ENCODE measurements at regions not wholly inside any gene's neighbourhood (a gene's known extent, or its start where the extent isn't known, plus 50 kb on each side); places are given as distances from the start of the nearest gene placed in this dataset.

- TF ChIP-seq BHLHE40 (IDR thresholded peaks at IDR 0.05; ENCODE audit: borderline replicate concordance) (no peak), ARNT (IDR thresholded peaks at IDR 0.05) (no peak), FOXM1 (IDR thresholded peaks at IDR 0.05; ENCODE audit: borderline replicate concordance) (no peak), ZNF384 (IDR thresholded peaks at IDR 0.05) (no peak), SP1 (IDR thresholded peaks at IDR 0.05) (no peak), FOXK2 (IDR thresholded peaks at IDR 0.05) (no peak)
- TF ChIP-seq, protein P1, sequence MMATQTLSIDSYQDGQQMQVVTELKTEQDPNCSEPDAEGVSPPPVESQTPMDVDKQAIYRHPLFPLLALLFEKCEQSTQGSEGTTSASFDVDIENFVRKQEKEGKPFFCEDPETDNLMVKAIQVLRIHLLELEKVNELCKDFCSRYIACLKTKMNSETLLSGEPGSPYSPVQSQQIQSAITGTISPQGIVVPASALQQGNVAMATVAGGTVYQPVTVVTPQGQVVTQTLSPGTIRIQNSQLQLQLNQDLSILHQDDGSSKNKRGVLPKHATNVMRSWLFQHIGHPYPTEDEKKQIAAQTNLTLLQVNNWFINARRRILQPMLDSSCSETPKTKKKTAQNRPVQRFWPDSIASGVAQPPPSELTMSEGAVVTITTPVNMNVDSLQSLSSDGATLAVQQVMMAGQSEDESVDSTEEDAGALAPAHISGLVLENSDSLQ (IDR thresholded peaks at IDR 0.05), result no peak
These were observed 61.6 kb upstream of the ATP5PO start for GRCh38 chr21:33977017-33977720.
